H9 (cell line): ENCODE measurements at regions not wholly inside any gene's neighbourhood (a gene's known extent, or its start where the extent isn't known, plus 50 kb on each side); places are given as distances from the start of the nearest gene placed in this dataset.

ENCODE experiments used
- DNase-seq: peaks from one replicate; pipeline ENCODE4 v3.0.0-alpha.2; 2017
- H2AFZ ChIP-seq: one replicate; pipeline ENCODE4 v1.6.1; 2013; ENCODE audit warnings: mild to moderate bottlenecking, low read length, control low read depth, moderate library complexity
- H2AK5ac ChIP-seq: 2 replicates; pipeline ENCODE4 v1.6.1; 2013; ENCODE audit warnings: low read length, control low read depth, mixed read lengths; ENCODE audit not compliant: insufficient read length
- H2BK120ac ChIP-seq: one replicate; pipeline ENCODE4 v1.6.1; 2013; ENCODE audit warnings: low read depth, mild to moderate bottlenecking, low read length, control low read depth, inconsistent platforms; ENCODE audit not compliant: poor library complexity, severe bottlenecking
- H2BK12ac ChIP-seq: 2 replicates; pipeline ENCODE4 v1.6.1; 2013; ENCODE audit warnings: low read length, control low read depth, mixed read lengths, low read depth; ENCODE audit not compliant: insufficient read length
- H2BK15ac ChIP-seq: 2 replicates; pipeline ENCODE4 v1.6.1; 2013; ENCODE audit warnings: low read depth, low read length, control low read depth
- H2BK20ac ChIP-seq: one replicate; pipeline ENCODE4 v1.6.1; 2013; ENCODE audit warnings: low read depth, mild to moderate bottlenecking, low read length, control low read depth, inconsistent platforms; ENCODE audit not compliant: poor library complexity, severe bottlenecking
- H2BK5ac ChIP-seq: 2 replicates; pipeline ENCODE4 v1.6.1; 2013; ENCODE audit warnings: low read length, control low read depth, mixed read lengths; ENCODE audit not compliant: insufficient read length
- H3K14ac ChIP-seq: 2 replicates; pipeline ENCODE4 v1.6.1; 2013; ENCODE audit warnings: low read length, control low read depth; ENCODE audit not compliant: insufficient read depth
- H3K18ac ChIP-seq: 2 replicates; pipeline ENCODE4 v1.6.1; 2013; ENCODE audit warnings: low read depth, mild to moderate bottlenecking, mixed read lengths, low read length, control low read depth; ENCODE audit not compliant: insufficient read length
- H3K23ac ChIP-seq: 2 replicates; pipeline ENCODE4 v1.6.1; 2013; ENCODE audit warnings: low read length, control low read depth, mixed read lengths, low read depth; ENCODE audit not compliant: insufficient read length
- H3K23me2 ChIP-seq: 2 replicates; pipeline ENCODE4 v1.6.1; 2013; ENCODE audit warnings: low read depth, mild to moderate bottlenecking, mixed read lengths, low read length, control low read depth; ENCODE audit not compliant: insufficient read length, poor library complexity, severe bottlenecking
- H3K27ac ChIP-seq: 2 replicates; pipeline ENCODE4 v1.5.1; 2013; ENCODE audit warnings: low read length, control low read depth, mixed read lengths, low read depth; ENCODE audit not compliant: insufficient read length
- H3K27me3 ChIP-seq: 2 replicates; pipeline ENCODE4 v1.6.1; 2013; ENCODE audit warnings: low read length, control low read depth, inconsistent platforms; ENCODE audit not compliant: insufficient read depth
- H3K4ac ChIP-seq: 2 replicates; pipeline ENCODE4 v1.6.1; 2013; ENCODE audit warnings: low read depth, mild to moderate bottlenecking, control low read depth, inconsistent platforms, low read length, moderate library complexity
- H3K4me1 ChIP-seq: 2 replicates; pipeline ENCODE4 v1.6.1; 2013; ENCODE audit warnings: low read length, control low read depth, inconsistent platforms; ENCODE audit not compliant: insufficient read depth
- H3K4me2 ChIP-seq: 2 replicates; pipeline ENCODE4 v1.6.1; 2013; ENCODE audit warnings: low read length, control low read depth, mixed read lengths; ENCODE audit not compliant: insufficient read length, insufficient read depth
- H3K56ac ChIP-seq: 2 replicates; pipeline ENCODE4 v1.6.1; 2013; ENCODE audit warnings: low read depth, mild to moderate bottlenecking, mixed read lengths, low read length, control low read depth; ENCODE audit not compliant: insufficient read length
- H3K79me1 ChIP-seq: 2 replicates; pipeline ENCODE4 v1.6.1; 2013; ENCODE audit warnings: low read depth, mild to moderate bottlenecking, moderate library complexity, low read length, control low read depth, inconsistent platforms; ENCODE audit not compliant: insufficient read depth, poor library complexity, severe bottlenecking
- H3K79me2 ChIP-seq: 2 replicates; pipeline ENCODE4 v1.6.1; 2013; ENCODE audit warnings: low read length, control low read depth, inconsistent platforms; ENCODE audit not compliant: insufficient read depth
- H3K9ac ChIP-seq: 2 replicates; pipeline ENCODE4 v1.6.1; 2013; ENCODE audit warnings: low read length, control low read depth, mixed read lengths; ENCODE audit not compliant: insufficient read length; ENCODE audit errors: extremely low read depth
- H3K9me3 ChIP-seq: one replicate; pipeline ENCODE4 v1.6.1; 2013; ENCODE audit warnings: low read depth, low read length, inconsistent platforms; ENCODE audit not compliant: control insufficient read depth
- H3T11ph ChIP-seq: one replicate; pipeline ENCODE4 v1.6.1; 2013; ENCODE audit warnings: mild to moderate bottlenecking, low read length, control low read depth, inconsistent platforms
- H4K20me1 ChIP-seq: one replicate; pipeline ENCODE4 v1.6.1; 2013; ENCODE audit not compliant: control insufficient read depth, insufficient read length, insufficient read depth
- H4K5ac ChIP-seq: 2 replicates; pipeline ENCODE4 v1.6.1; 2013; ENCODE audit warnings: low read depth, mild to moderate bottlenecking, mixed read lengths, low read length, control low read depth; ENCODE audit not compliant: insufficient read length
- H4K8ac ChIP-seq: replicated peaks from 2 replicates; pipeline ENCODE4 v1.6.1; 2013; ENCODE audit warnings: low read length, control low read depth, mixed read lengths, low read depth; ENCODE audit not compliant: insufficient read length
- H4K91ac ChIP-seq: 2 replicates; pipeline ENCODE4 v1.6.1; 2013; ENCODE audit warnings: low read depth, mild to moderate bottlenecking, moderate library complexity, mixed read lengths, low read length, control low read depth; ENCODE audit not compliant: insufficient read length
- H3K27ac Mint-ChIP-seq, 3 experiments: 2 replicates in 2 of 3; 3 replicates in 1 of 3; pipeline ENCODE4 v1.8.0; 2020 to 2021; ENCODE audit warnings: mixed read lengths in 3 of 3, mild to moderate bottlenecking in 1 of 3, moderate library complexity in 1 of 3
- H3K27me3 Mint-ChIP-seq: 2 replicates; pipeline ENCODE4 v1.8.0; 2021; ENCODE audit warnings: low read depth, mild to moderate bottlenecking, moderate library complexity, mixed read lengths
- H3K36me3 Mint-ChIP-seq, 3 experiments: 2 replicates in 2 of 3; 3 replicates in 1 of 3; pipeline ENCODE4 v1.8.0; 2020 to 2021; ENCODE audit warnings: low read depth in 3 of 3, mixed read lengths in 3 of 3; ENCODE audit not compliant: insufficient read depth in 1 of 3
- H3K4me1 Mint-ChIP-seq, 2 experiments: 2 replicates each; pipeline ENCODE4 v1.8.0; 2020; ENCODE audit warnings: mixed read lengths in 2 of 2
- H3K4me3 Mint-ChIP-seq, 2 experiments: 2 replicates in 1 of 2; 3 replicates in 1 of 2; pipeline ENCODE4 v1.8.0; 2020 to 2021; ENCODE audit warnings: mild to moderate bottlenecking in 2 of 2, mixed read lengths in 2 of 2, moderate library complexity in 1 of 2
- H3K9me3 Mint-ChIP-seq, 2 experiments: 2 replicates in 1 of 2; 3 replicates in 1 of 2; pipeline ENCODE4 v1.8.0; 2020; ENCODE audit warnings: mild to moderate bottlenecking in 2 of 2, mixed read lengths in 2 of 2, moderate library complexity in 1 of 2
- CTCF ChIP-seq: fragments of 200-600 bp; sonication (generic); conservative IDR thresholded peaks from 3 replicates; pipeline ENCODE4 v1.8.0; 2021; ENCODE audit warnings: antibody characterized with exemption, mild to moderate bottlenecking
- WGBS: extraction: QIAGEN DNeasy Blood & Tissue Kit; methylation state at CpG from one replicate; pipeline ENCODE4 v1.1.7; 2013; ENCODE audit warnings: missing lambda C conversion rate, low lambda C conversion rate, mixed read lengths; ENCODE audit not compliant: insufficient read length; ENCODE audit errors: extremely low coverage; 5-methylcytosine and 5-hydroxymethylcytosine counted together

DNA sequence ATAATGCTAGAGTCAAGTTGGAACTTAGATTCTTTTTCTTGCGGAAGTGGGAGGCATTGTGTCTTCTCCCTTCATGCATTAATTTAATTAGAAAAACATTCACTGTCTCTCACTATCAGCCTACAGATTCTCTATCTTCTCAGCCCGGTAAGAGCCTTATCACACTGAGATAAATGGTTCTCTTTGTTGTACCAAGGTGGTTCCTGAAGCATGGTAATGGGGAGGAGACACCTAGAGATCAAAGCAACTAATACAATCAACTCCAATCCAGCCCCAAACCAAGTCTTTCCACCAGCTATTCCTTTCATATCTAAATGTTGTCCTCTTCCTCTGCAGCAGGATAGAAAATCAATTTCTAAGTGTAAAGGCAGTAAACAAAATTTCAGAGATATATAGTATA, 210.8 kb downstream of the DAD1 start:
- peaks cover 16 to 21% of the 10 kb centered on the region in 2 experiments for H3K4me1 Mint-ChIP-seq
- Histone ChIP-seq H3K23me2 (no peaks in the 10 kb centered on the region), H3K4me2 (no peak overlapping the region), H4K91ac (no peak overlapping the region), H3K56ac (no peak overlapping the region), H3K27me3 (no peaks in the 10 kb centered on the region), H3K27ac (no peak overlapping the region), H3K4me1 (no peaks in the 10 kb centered on the region; the same call in 1 of the 2 replicates), H2BK12ac (no peak overlapping the region), H3K9ac (no peak overlapping the region), H2AK5ac (no peak overlapping the region), H4K20me1 (no peaks in the 10 kb centered on the region), H2BK120ac (no peak overlapping the region), H2BK5ac (no peak overlapping the region), H2BK20ac (no peak overlapping the region), H3K79me2 (no peaks in the 10 kb centered on the region), H4K5ac (no peak overlapping the region), H3K79me1 (no peaks in the 10 kb centered on the region), H2BK15ac (no peak overlapping the region), H3T11ph (no peak overlapping the region), H3K14ac (no peak overlapping the region), H3K9me3 (no peaks in the 10 kb centered on the region), H4K8ac (no peak overlapping the region), H3K23ac (no peak overlapping the region), H2AFZ (no peak overlapping the region), H3K18ac (no peak overlapping the region), H3K4ac (no peak overlapping the region)
- DNase-seq: no peak
- no peaks in the 10 kb centered on the region for H3K9me3 Mint-ChIP-seq
- WGBS: no CpG with 5 or more reads among the region's 2 CpGs
- H3K27ac Mint-ChIP-seq: no peak overlapping the region
- H3K27me3 Mint-ChIP-seq: no peaks in the 10 kb centered on the region
- H3K4me3 Mint-ChIP-seq: no peak overlapping the region
- TF ChIP-seq CTCF: no peak
- no peaks in the 10 kb centered on the region for H3K36me3 Mint-ChIP-seq
